ENCODE measurements at regions not wholly inside any gene's neighbourhood (a gene's known extent, or its start where the extent isn't known, plus 50 kb on each side); places are given as distances from the start of the nearest gene placed in this dataset.

DNA sequence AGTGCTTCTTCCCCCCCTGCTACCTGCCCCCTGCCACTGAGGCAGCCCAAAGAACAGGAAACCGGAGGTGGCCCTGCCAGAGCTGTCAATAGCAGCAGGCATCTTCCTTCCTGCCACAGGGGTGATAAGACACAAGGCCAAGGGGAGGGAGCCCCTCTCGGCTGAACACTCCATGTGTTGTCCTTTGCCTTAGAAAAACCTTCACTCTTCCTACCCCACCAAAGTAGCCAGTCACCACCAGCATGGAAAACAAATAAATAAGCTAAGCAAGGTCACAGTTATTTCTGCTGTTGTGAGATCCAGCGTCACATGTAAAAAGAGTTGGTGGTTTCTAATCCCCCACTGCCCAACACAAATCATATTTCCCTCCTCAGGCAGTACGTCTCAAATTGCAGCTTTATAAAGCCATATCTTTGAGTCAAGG is 104.8 kb upstream of the DPT start:
- TF ChIP-seq EP300 (IDR thresholded peaks at IDR 0.05) (no peak), SMC3 (IDR thresholded peaks at IDR 0.05) (no peak), MAFK (IDR thresholded peaks at IDR 0.05; ENCODE audit: partially characterized antibody) (no peak), CTCF (IDR thresholded peaks at IDR 0.05) (no peak)
